Psoas muscle (tissue), 7 donors: ENCODE measurements at regions not wholly inside any gene's neighbourhood (a gene's known extent, or its start where the extent isn't known, plus 50 kb on each side); places are given as distances from the start of the nearest gene placed in this dataset.

Source experiments
- ATAC-seq, 4 donors: fragments of 200-7000 bp; cut with Tn5 transposase; one replicate each; pipeline ENCODE4 v1.9.1; 2020; ENCODE audit warnings: moderate library complexity in 3 of 4, mild to moderate bottlenecking in 2 of 4
- DNase-seq, 2 donors: peaks; one replicate each; pipeline ENCODE4 v3.0.0-alpha.2; 2020
- H3K27ac ChIP-seq: fragments of 200-600 bp; one replicate; pipeline ENCODE4 v1.8.0; 2022
- H3K27me3 ChIP-seq, 3 donors: fragments of 200-600 bp in 1 of 3; one replicate each; pipeline versions ENCODE4 v1.6.1 to v1.8.0; 2013 to 2022; ENCODE audit warnings: low read length in 2 of 3, mild to moderate bottlenecking in 2 of 3, moderate library complexity in 1 of 3; ENCODE audit not compliant: insufficient read depth in 3 of 3
- H3K36me3 ChIP-seq, 2 donors: fragments of 200-600 bp in 1 of 2; one replicate each; pipeline versions ENCODE4 v1.6.1 to v1.8.0; 2013 to 2022; ENCODE audit warnings: low read depth in 1 of 2, mild to moderate bottlenecking in 1 of 2, moderate library complexity in 1 of 2; ENCODE audit not compliant: insufficient read depth in 1 of 2
- H3K4me1 ChIP-seq: fragments of 200-600 bp; one replicate; pipeline ENCODE4 v1.8.0; 2022
- H3K4me3 ChIP-seq: fragments of 200-600 bp; one replicate; pipeline ENCODE4 v1.8.0; 2022; ENCODE audit warnings: mild to moderate bottlenecking
- H3K9me3 ChIP-seq: fragments of 200-600 bp; one replicate; pipeline ENCODE4 v1.8.0; 2022
- CTCF ChIP-seq: fragments of 200-600 bp; IDR thresholded peaks from one replicate; pipeline ENCODE4 v1.8.0; 2022; ENCODE audit warnings: antibody characterized with exemption
- WGBS, 3 donors: extraction: QIAGEN DNeasy Blood & Tissue Kit; methylation state at CpG; one replicate each; pipeline versions ENCODE4 v1.1.6 to v1.1.7; 2013; 5-methylcytosine and 5-hydroxymethylcytosine counted together
- intact Hi-C, 2 donors: fragments of 100-400 bp; cut with DNase I; formaldehyde crosslinking; loops; one replicate each; pipeline versions ENCODE4 v1.11.0 to v1.14.2; 2022
- donor health status: healthy with polysubstance abuse.
- donor health status: DM: no; HTN: no; CAD: no; lungs with moderate emphysema.
- donor health status: Bipolar disorder and iron deficiency.
- donor health status: healthy.
- donor health status: DM: yes; HTN: yes; CAD: no.
- donor health status: DM: no; HTN: no; CAD: no.
- donor health status: DM: yes; HTN: yes; CAD: no.

- Histone ChIP-seq H3K9me3 (no peaks in the 10 kb centered on the region), H3K4me1 (no peaks in the 10 kb centered on the region), H3K4me3 (no peak overlapping the region), H3K36me3 (no peaks in the 10 kb centered on the region), H3K27me3 (no peaks in the 10 kb centered on the region), H3K27ac (no peak overlapping the region)
- ATAC-seq (no peak), DNase-seq (no peak)
- TF ChIP-seq CTCF, result no peak
- intact Hi-C loops, result no loop called here
- 77 to 83% (median 80%) methylated on average over 6 of the region's 6 CpGs for WGBS, 3 donors
Measured at GRCh38 chr5:144017631-144018030, 152.8 kb downstream of the YIPF5 start.

GRCh38 chr5:144024090-144024489, 146.4 kb downstream of the YIPF5 start:
- DNase-seq, result no peak
- H3K27ac ChIP-seq, result no peak overlapping the region
- no peak for ATAC-seq
- WGBS, 3 donors, result 82 to 87% (median 82%) methylated on average over 1 of the region's 1 CpG
- intact Hi-C loops, result no loop called here
- H3K27me3 ChIP-seq, result no peaks in the 10 kb centered on the region
- TF ChIP-seq CTCF, result no peak
- H3K4me1 ChIP-seq, result no peaks in the 10 kb centered on the region
- no peak overlapping the region for H3K4me3 ChIP-seq
- no peaks in the 10 kb centered on the region for H3K9me3 ChIP-seq
- no peaks in the 10 kb centered on the region for H3K36me3 ChIP-seq

GRCh38 chr5:144024545-144024944, 145.9 kb downstream of the YIPF5 start:
- DNase-seq, result no peak
- intact Hi-C loops, result no loop called here
- no peak for ATAC-seq
- TF ChIP-seq CTCF, result no peak
- no peak overlapping the region for H3K4me3 ChIP-seq
- H3K9me3 ChIP-seq, result no peaks in the 10 kb centered on the region
- no peaks in the 10 kb centered on the region for H3K4me1 ChIP-seq
- no peaks in the 10 kb centered on the region for H3K27me3 ChIP-seq
- no peak overlapping the region for H3K27ac ChIP-seq
- H3K36me3 ChIP-seq, result no peaks in the 10 kb centered on the region

GRCh38 chr5:144026286-144026685, 144.2 kb downstream of the YIPF5 start:
- ATAC-seq (no peak), DNase-seq (no peak)
- H3K36me3 ChIP-seq, result no peaks in the 10 kb centered on the region
- no peaks in the 10 kb centered on the region for H3K27me3 ChIP-seq
- H3K27ac ChIP-seq, result no peak overlapping the region
- no peaks in the 10 kb centered on the region for H3K9me3 ChIP-seq
- H3K4me3 ChIP-seq, result no peak overlapping the region
- no peak for TF ChIP-seq CTCF
- no peaks in the 10 kb centered on the region for H3K4me1 ChIP-seq
- intact Hi-C loops, result no loop called here
- 63 to 73% (median 68%) methylated on average over 1 of the region's 1 CpG for WGBS, 3 donors

GRCh38 chr5:144028058-144028457, 142.4 kb downstream of the YIPF5 start:
- no peak overlapping the region for H3K4me3 ChIP-seq
- H3K4me1 ChIP-seq, result peaks cover 6% of the 10 kb centered on the region
- DNase-seq (no peak), ATAC-seq (no peak)
- H3K27me3 ChIP-seq, result no peaks in the 10 kb centered on the region
- no peaks in the 10 kb centered on the region for H3K36me3 ChIP-seq
- TF ChIP-seq CTCF, result no peak
- peak overlapping the region; percentile 28 for H3K27ac ChIP-seq
- WGBS, 3 donors, result 16 to 23% (median 19%) methylated on average over 2 of the region's 2 CpGs
- H3K9me3 ChIP-seq, result no peaks in the 10 kb centered on the region
- intact Hi-C loops, result no loop called here
